Natural killer cell (primary cell): ENCODE measurements at regions not wholly inside any gene's neighbourhood (a gene's known extent, or its start where the extent isn't known, plus 50 kb on each side); places are given as distances from the start of the nearest gene placed in this dataset.

Experiments used
- ATAC-seq, 3 donors: fragments of 150-1000 bp in 2 of 3; fragments of 200-7000 bp in 1 of 3; cut with Tn5 transposase; 1 replicate in 1 of 3; 2 replicates in 2 of 3; pipeline ENCODE4 v1.10.0; 2021; ENCODE audit warnings: mild to moderate bottlenecking in 2 of 3, moderate library complexity in 2 of 3
- DNase-seq, 2 donors: peaks; one replicate each; pipeline versions ENCODE4 v3.0.0 to v3.0.0-alpha.2; 2013 to 2021; ENCODE audit warnings: mixed read lengths in 1 of 2
- H3K27ac ChIP-seq: one replicate; pipeline ENCODE4 v1.5.1; 2013; ENCODE audit warnings: mild to moderate bottlenecking, low read length
- H3K27me3 ChIP-seq: one replicate; pipeline ENCODE4 v1.6.1; 2013; ENCODE audit warnings: low read length; ENCODE audit not compliant: control insufficient read depth, insufficient read depth
- H3K36me3 ChIP-seq: one replicate; pipeline ENCODE4 v1.6.1; 2013; ENCODE audit warnings: low read length; ENCODE audit not compliant: control insufficient read depth, insufficient read depth
- H3K4me1 ChIP-seq: one replicate; pipeline ENCODE4 v1.6.1; 2013; ENCODE audit warnings: low read length; ENCODE audit not compliant: control insufficient read depth, insufficient read depth
- H3K4me3 ChIP-seq: one replicate; pipeline ENCODE4 v1.5.1; 2013; ENCODE audit warnings: low read length
- H3K9me3 ChIP-seq: one replicate; pipeline ENCODE4 v1.6.1; 2013; ENCODE audit warnings: low read length; ENCODE audit not compliant: control insufficient read depth, insufficient read depth
- H3K27ac Mint-ChIP-seq, 2 donors: one replicate each; pipeline ENCODE4 v1.8.0; 2022; ENCODE audit warnings: mild to moderate bottlenecking in 2 of 2, mixed read lengths in 2 of 2, moderate library complexity in 1 of 2
- H3K27me3 Mint-ChIP-seq, 2 donors: one replicate each; pipeline ENCODE4 v1.8.0; 2022; ENCODE audit warnings: low read depth in 2 of 2, mixed read lengths in 2 of 2
- H3K36me3 Mint-ChIP-seq: one replicate; pipeline ENCODE4 v1.8.0; 2022; ENCODE audit warnings: mixed read lengths
- H3K4me1 Mint-ChIP-seq, 2 donors: one replicate each; pipeline ENCODE4 v1.8.0; 2022; ENCODE audit warnings: mixed read lengths in 2 of 2
- H3K4me3 Mint-ChIP-seq: one replicate; pipeline ENCODE4 v1.8.0; 2022; ENCODE audit warnings: mild to moderate bottlenecking, moderate library complexity, mixed read lengths
- H3K9me3 Mint-ChIP-seq, 2 donors: one replicate each; pipeline ENCODE4 v1.8.0; 2022; ENCODE audit warnings: mixed read lengths in 2 of 2
- CTCF ChIP-seq: fragments of 200-600 bp; IDR thresholded peaks from one replicate; pipeline ENCODE4 v1.8.0; 2022; ENCODE audit warnings: antibody characterized with exemption
- WGBS: methylation state at CpG from one replicate; pipeline ENCODE4 v1.1.7; 2013; ENCODE audit warnings: missing lambda C conversion rate; ENCODE audit not compliant: insufficient coverage; 5-methylcytosine and 5-hydroxymethylcytosine counted together
- intact Hi-C: fragments of 100-400 bp; cut with micrococcal nuclease; formaldehyde crosslinking; loops from one replicate; pipeline ENCODE4 v1.14.2; 2022

GRCh38 chr17:79369001-79369400, 241.8 kb downstream of the RBFOX3 start:
- Mint-ChIP-seq H3K4me1 (peaks cover 0 to 15% of the 10 kb centered on the region in 2 donors), H3K9me3 (no peaks in the 10 kb centered on the region), H3K36me3 (no peaks in the 10 kb centered on the region), H3K27ac (no peak overlapping the region), H3K4me3 (no peak overlapping the region), H3K27me3 (no peaks in the 10 kb centered on the region)
- H3K4me3 ChIP-seq = no peak overlapping the region
- intact Hi-C loops = no loop called here
- ATAC-seq (no peak), DNase-seq (no peak)
- no peaks in the 10 kb centered on the region for H3K27me3 ChIP-seq
- 84% methylated on average over 14 of the region's 14 CpGs for WGBS
- H3K27ac ChIP-seq = no peak overlapping the region
- H3K4me1 ChIP-seq = no peaks in the 10 kb centered on the region
- TF ChIP-seq CTCF = no peak
- H3K36me3 ChIP-seq = no peaks in the 10 kb centered on the region
- H3K9me3 ChIP-seq = no peaks in the 10 kb centered on the region

GRCh38 chr17:79368521-79368920, 242.3 kb downstream of the RBFOX3 start:
- Histone ChIP-seq H3K36me3 (no peaks in the 10 kb centered on the region), H3K4me3 (no peak overlapping the region), H3K27ac (no peak overlapping the region), H3K27me3 (no peaks in the 10 kb centered on the region), H3K9me3 (no peaks in the 10 kb centered on the region), H3K4me1 (no peaks in the 10 kb centered on the region)
- 85% methylated on average over 9 of the region's 9 CpGs for WGBS
- Mint-ChIP-seq H3K4me3 (no peak overlapping the region), H3K27ac (no peak overlapping the region), H3K4me1 (peaks cover 0 to 15% of the 10 kb centered on the region in 2 donors), H3K36me3 (no peaks in the 10 kb centered on the region), H3K27me3 (no peaks in the 10 kb centered on the region), H3K9me3 (no peaks in the 10 kb centered on the region)
- ATAC-seq (no peak), DNase-seq (no peak)
- intact Hi-C loops = no loop called here
- TF ChIP-seq CTCF = no peak

- Mint-ChIP-seq H3K4me1 (peaks cover 0 to 10% of the 10 kb centered on the region in 2 donors), H3K9me3 (no peaks in the 10 kb centered on the region), H3K4me3 (no peak overlapping the region), H3K36me3 (no peaks in the 10 kb centered on the region), H3K27ac (no peak overlapping the region), H3K27me3 (no peaks in the 10 kb centered on the region)
- no peaks in the 10 kb centered on the region for H3K4me1 ChIP-seq
- no peaks in the 10 kb centered on the region for H3K27me3 ChIP-seq
- H3K4me3 ChIP-seq = no peak overlapping the region
- H3K9me3 ChIP-seq = no peaks in the 10 kb centered on the region
- ATAC-seq = no peak
- intact Hi-C loops = no loop called here
- TF ChIP-seq CTCF = no peak
- DNase-seq = no peak
- H3K27ac ChIP-seq = no peak overlapping the region
- 67% methylated on average over 12 of the region's 12 CpGs for WGBS
- no peaks in the 10 kb centered on the region for H3K36me3 ChIP-seq
These were observed 243.8 kb downstream of the RBFOX3 start for GRCh38 chr17:79366988-79367571.
